AML-193 (cell line): ENCODE measurements at regions not wholly inside any gene's neighbourhood (a gene's known extent, or its start where the extent isn't known, plus 50 kb on each side); places are given as distances from the start of the nearest gene placed in this dataset.
A peak's percentile ranks its signal among the peaks of the same experiment; 100 is the strongest.
"Not testable (repeated sequence)": the region's sequence is repeated elsewhere in the genome, so short reads cannot be mapped to it uniquely, and the experiment has no call there.

ENCODE experiments used
- DNase-seq, 2 experiments: peaks; one replicate each; lab custom pipeline; 2025; lab: John Stamatoyannopoulos, UW

DNA sequence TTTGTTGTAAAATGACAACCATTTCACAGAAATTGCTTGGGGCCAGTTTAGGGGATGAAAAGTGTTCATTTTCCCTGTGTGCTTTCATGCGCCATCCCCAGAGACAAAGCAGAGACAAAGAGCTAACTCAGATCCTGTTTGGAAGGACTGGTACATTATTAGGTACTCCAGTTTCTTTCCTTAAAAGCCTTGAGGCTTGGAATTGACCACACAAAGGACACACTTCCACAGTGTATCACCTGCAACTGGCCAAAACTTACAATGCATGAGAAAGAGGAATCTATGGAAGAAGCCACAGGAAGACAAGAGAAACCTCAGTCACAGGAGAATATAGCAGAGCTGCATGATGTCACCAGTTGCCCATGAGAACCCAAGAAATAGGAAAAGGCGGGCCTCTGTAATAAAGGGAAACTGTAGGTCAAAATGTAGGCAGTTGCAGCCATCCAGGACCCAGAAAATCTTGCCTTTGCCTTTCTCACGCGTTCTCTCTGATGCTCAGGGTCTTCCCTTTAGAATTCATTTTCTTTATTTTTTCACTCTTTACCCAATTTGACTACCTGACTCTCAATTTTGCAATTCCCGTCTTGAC lies 339.0 kb downstream of the RMST start:
- DNase-seq, result peak; percentile 1 to 15

DNA sequence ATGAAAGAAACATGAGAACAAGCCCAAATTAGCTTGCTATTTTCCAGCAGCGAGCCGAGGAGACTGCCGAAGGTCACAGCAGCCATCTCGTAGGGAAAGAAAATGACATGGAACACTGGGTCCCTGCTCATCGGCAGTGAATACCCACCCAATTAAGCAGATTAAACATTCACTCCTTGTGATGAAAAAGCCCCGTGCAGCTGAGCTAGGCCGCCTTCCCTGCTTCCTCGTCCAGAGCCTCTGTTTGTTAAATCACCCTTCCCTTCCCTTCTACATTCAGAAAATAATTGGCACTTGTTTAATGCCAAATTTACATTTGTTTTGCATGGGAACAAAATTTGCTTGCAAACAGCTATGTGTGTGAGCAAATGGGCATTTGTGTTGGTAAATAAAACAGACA lies 342.5 kb downstream of the RMST start:
- no peak for DNase-seq

- DNase-seq, result no peak
Measured at GRCh38 chr12:97813301-97813700, 350.7 kb downstream of the RMST start.

DNA sequence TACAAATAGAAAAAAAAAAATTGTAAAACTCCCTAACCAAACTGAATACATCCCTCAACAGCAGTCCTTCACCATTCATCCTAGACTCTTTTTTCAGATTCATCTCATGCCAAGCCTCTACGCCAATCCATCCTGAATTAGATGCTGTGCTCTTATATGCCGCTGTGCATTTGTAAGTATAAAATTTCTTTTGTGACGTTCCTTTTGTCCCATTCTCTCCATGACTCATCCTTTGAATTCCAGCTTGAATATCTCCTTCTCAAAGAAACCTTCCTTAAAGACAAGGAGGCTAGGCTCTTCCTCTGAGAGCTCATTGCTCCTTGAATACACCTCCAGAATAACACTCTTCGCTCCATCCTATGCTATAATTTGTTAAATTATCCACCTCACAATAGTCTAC lies 359.2 kb downstream of the RMST start:
- DNase-seq, result no peak

DNA sequence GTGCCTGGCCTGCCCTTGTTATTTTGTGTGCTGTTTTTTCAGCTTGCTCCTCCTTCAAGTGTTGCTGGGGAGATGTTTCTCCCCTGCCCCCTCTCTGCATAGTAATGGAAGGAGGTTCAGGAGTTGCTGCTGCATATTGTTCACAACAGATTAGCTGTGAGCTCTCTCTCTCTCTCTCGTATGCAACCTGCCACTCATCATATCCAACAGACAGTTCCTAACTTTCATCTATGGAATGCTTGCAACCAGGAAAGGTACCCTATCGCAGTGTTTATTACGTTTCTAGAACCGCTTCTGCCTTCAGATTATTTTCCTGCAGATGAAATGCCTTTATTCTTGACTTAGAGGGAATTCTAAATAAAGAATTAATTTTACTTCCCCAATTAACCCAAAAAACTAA lies 372.9 kb downstream of the RMST start:
- no peak for DNase-seq

- no peak for DNase-seq
Measured at GRCh38 chr12:97837401-97837800, 374.8 kb downstream of the RMST start.

- no peak for DNase-seq
Measured at GRCh38 chr12:97848051-97848450, 385.4 kb downstream of the RMST start.

DNA sequence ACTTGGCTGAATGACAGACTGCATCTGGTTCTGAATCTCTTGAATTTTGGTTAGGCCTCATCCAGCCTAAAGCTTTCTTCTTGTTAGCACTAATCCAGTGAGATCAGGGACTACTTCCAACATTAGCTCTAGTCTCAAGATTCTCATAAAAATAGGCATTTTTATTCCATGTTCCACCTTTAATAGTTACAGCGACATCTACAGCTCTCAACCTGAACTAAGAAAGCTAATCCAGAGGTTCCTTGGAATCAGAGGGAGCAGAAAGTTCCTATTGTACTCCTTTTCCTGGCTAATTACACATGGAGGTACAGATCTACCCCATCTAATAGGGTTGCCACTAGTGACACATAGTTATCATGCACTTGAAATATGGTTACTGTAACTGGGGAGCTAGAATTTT lies 391.9 kb downstream of the RMST start:
- DNase-seq, result no peak

DNA sequence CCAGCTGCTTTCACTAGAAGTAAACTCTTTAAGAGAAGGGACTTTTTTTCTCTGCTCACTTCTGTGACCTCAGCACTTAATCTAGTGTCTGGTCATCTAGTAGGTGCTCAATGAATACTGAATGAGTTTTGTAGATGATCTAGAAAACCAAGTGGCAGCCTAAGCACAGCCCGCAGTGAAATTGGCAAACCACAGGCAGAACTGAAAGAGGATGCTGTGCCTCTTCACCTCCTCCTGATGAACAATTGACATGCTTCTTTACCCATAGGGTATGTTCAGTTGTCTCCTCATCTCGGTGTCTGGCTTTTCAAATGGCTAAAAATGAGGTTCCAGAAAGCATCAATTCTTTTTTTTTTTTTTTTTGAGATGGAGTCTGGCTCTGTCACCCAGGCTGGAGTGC lies 399.5 kb downstream of the RMST start:
- no peak for DNase-seq

GRCh38 chr12:97875064-97875463 lies 412.5 kb downstream of the RMST start:
- no peak for DNase-seq

- no peak for DNase-seq
Measured at GRCh38 chr12:97876780-97877179, 414.2 kb downstream of the RMST start.

GRCh38 chr12:97877404-97877803 lies 414.8 kb downstream of the RMST start:
- DNase-seq, result no peak

DNA sequence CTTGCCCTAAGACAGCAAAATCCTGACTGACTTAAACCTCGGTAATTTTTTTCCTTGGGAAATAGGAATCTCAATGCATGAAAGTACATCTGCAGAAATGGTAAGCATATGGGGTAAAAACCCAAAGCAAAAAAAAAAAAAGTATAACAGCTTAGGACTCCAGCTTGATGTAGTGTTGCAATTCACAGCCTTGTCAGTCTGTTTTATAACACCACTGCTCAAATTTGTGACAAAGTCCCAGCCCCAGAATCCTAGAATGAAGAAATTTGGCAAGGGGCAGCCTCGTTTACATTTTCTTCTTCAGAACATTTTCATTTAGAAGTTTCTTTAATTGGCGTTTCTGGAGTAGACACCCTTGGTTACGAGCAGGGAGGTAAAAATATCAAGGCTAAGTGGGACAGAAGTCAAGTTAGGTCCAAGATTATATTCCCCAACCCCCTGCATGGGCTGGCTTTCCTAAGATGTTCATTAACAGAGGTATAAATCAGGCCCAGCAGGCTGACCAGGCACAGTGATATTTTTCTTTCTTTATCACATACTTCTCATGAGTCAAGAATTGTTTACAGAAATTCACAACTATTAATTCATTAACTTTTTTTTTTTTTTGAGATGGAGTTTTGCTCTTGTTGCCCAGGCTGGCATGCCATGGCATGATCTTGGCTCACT lies 424.0 kb downstream of the RMST start:
- DNase-seq, result no peak

DNA sequence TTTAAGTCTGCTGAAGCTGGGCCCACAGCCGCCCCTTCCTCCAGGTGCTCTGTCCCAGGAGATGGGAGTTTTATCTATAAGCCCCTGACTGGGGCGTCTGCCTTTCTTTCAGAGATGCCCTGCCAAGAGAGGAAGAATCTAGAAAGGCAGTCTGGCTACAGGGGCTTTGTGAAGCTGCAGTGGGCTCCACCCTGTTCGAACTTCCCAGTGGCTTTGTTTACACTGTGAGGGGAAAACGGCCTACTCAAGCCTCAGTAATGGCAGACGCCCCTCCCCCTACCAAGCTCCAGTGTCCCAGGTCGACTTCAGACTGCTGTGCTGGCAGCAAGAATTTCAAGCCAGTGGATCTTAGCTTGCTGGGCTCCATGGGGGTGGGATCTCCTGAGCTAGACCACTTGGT lies 435.3 kb downstream of the RMST start:
- DNase-seq, result not testable (repeated sequence)

DNA sequence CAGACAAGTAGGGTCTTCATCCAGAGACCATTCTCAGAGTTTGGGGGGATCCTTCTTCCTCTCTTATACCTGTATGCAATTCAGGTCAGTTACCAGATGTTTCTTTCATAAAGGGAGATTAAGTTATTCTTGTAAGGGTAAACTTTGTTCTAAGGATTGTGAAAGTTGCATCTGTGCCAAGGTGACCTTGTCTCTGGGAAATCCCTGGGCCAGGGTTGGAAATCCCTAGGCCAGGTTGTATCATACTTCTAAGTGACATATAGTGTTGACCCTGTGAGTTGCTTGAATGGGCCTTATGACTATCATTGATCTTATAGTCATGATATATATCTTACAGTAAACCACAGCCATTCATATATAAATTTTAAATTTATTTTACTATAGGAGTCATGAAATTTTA lies 436.9 kb downstream of the RMST start:
- no peak for DNase-seq

- no peak for DNase-seq
Measured at GRCh38 chr12:97899956-97900355, 437.4 kb downstream of the RMST start.

- DNase-seq, result no peak
Measured at GRCh38 chr12:97903356-97903755, 440.8 kb downstream of the RMST start.

DNA sequence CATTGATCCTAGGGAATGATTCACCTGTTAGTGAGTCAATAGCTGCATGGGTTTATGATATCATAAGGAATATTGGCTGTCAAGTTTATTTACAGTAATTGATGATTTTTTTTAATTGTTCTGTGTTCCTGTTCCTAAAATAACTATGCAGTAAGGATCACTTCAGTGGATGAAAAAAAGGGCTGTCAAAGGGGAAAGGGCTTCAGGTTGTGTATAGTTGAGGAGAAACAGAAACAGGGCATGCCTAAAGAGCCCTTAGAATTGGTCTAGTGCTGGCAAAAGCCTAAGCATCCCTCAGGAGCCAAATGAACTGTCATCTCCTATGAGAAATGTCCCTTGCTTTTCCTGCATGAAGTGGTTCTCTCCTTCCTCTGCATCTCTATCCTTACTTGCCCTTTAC lies 444.9 kb downstream of the RMST start:
- no peak for DNase-seq

DNA sequence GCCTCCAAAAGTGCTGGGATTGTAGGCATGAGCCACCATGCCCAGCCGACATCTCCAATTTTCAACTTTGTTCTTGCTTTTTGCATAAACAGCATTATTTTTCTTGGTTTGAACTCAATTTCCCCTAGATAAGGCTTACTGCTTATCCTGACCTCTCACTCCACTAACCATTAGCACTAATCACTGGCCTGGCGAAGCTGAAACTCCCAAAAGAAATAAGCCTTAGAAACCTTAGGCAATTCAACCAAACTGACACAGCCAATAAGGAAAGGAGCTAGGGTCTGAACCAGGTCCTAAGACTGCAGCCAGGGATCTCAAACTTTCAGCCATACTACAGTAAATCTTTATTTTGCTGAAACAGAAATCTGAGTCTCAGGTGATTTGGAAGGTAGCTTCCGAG lies 448.0 kb downstream of the RMST start:
- DNase-seq, result no peak

GRCh38 chr12:97912943-97913342 lies 450.3 kb downstream of the RMST start:
- DNase-seq, result no peak

DNA sequence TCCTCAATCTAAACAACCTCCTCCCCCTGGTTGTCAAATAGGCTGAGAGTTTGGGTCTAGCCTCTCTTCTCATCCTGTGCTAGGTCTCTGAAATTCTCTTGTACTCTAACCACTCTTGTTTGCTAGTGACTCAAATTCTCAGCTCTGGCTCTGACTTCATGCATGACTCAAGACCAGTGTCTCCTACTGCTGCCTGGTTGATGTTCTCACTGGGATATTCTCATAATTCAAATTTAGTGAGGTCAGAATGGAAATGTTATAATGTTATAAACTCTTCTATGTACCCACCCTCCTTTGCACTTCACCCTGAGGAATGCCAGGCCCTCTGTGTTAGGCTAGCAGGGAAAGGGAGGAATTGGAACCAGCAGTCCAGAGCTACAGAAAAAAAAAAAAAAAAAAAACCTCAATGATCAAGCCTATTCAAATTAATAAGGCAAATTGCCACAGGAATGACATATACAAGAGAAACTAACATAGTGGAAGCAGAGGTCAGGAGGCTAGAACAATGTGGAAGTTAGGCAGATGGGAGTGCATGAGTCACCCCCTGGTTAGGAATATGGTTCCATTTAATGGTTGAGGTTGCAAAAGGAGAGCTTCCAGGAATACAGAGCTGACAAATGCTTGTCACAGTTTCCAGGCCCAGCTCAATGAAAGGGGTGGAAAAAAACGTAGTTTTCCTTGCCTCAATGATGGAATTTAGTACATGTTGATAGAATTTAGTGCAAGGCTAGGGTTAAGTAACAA lies 459.5 kb downstream of the RMST start:
- no peak for DNase-seq

GRCh38 chr12:97923546-97923945 lies 460.9 kb downstream of the RMST start:
- DNase-seq, result no peak

- DNase-seq, result no peak
Measured at GRCh38 chr12:97924122-97924521, 461.5 kb downstream of the RMST start.

- no peak for DNase-seq
Measured at GRCh38 chr12:97927977-97928376, 465.4 kb downstream of the RMST start.
